ENCODE measurements at regions not wholly inside any gene's neighbourhood (a gene's known extent, or its start where the extent isn't known, plus 50 kb on each side); places are given as distances from the start of the nearest gene placed in this dataset.

GRCh38 chr9:91047529-91047928 is 245.9 kb downstream of the SYK start:
- no peak overlapping the region for H2AFZ ChIP-seq (ENCODE audit: low read length)
- no peak overlapping the region for H2BK5ac ChIP-seq (ENCODE audit: low read depth, low read length)
- no peaks in the 10 kb centered on the region for H3K79me1 ChIP-seq (ENCODE audit: low read depth, low read length)
- H4K8ac ChIP-seq (ENCODE audit: extremely low read depth, insufficient read depth, low read length) = no peak overlapping the region
- H3K4me2 ChIP-seq (ENCODE audit: insufficient read depth in 1 of 2, low read depth in 2 of 2, low read length in 2 of 2) = no peak overlapping the region
- H3K56ac ChIP-seq (replicated peaks; ENCODE audit: insufficient read length, low read depth, low read length) = no peak overlapping the region
- H3K36me3 ChIP-seq (ENCODE audit: control insufficient read depth in 2 of 4, insufficient read depth in 4 of 4, low read length in 3 of 4) = no peaks in the 10 kb centered on the region
- no peak overlapping the region for H3K27ac ChIP-seq (ENCODE audit: low read depth, low read length)
- no peak overlapping the region for H2BK20ac ChIP-seq (ENCODE audit: low read length)
- DNase-seq (ENCODE audit: low read depth in 1 of 2, low spot score in 2 of 2) (no peak), FAIRE-seq (no peak)
- ChIA-PET CTCF (ENCODE audit: partially characterized antibody) (no interaction called here), POLR2A (ENCODE audit: partially characterized antibody) (no interaction called here)
- H3K9me3 ChIP-seq (ENCODE audit: insufficient read depth in 2 of 2, low read depth in 1 of 2, low read length in 1 of 2) = no peaks in the 10 kb centered on the region
- TF ChIP-seq CBX5 (IDR thresholded peaks at IDR 0.05; ENCODE audit: low read depth, low read length) (no peak), ASH2L (IDR thresholded peaks at IDR 0.05; ENCODE audit: low read length) (no peak), KDM1A (IDR thresholded peaks at IDR 0.05; ENCODE audit: borderline replicate concordance, low read length) (no peak), USF2 (IDR thresholded peaks at IDR 0.05; ENCODE audit: low read length) (no peak), TAF7 (optimal IDR thresholded peaks at IDR 0.05; ENCODE audit: borderline replicate concordance, low read depth, low read length) (no peak), SUZ12 (IDR thresholded peaks at IDR 0.05; ENCODE audit: low read length) (no peak), POU5F1 (IDR thresholded peaks at IDR 0.05; ENCODE audit: low read depth, low read length) (no peak), RFX5 (IDR thresholded peaks at IDR 0.05; ENCODE audit: borderline replicate concordance, low read depth, low read length) (no peak), BACH1 (IDR thresholded peaks at IDR 0.05; ENCODE audit: low read length) (no peak)
- H2BK12ac ChIP-seq (ENCODE audit: low read depth, low read length) = no peak overlapping the region
- no peaks in the 10 kb centered on the region for H3K27me3 ChIP-seq (replicated peaks in 1 of 4; ENCODE audit: control insufficient read depth in 3 of 4, extremely low read depth in 1 of 4, insufficient read depth in 3 of 4, low read length in 3 of 4)
- H3K23me2 ChIP-seq (ENCODE audit: low read depth, low read length) = no peaks in the 10 kb centered on the region; the same call in 1 of the 2 replicates
- H2BK120ac ChIP-seq (replicated peaks; ENCODE audit: low read depth, low read length) = no peak overlapping the region
- H3K4ac ChIP-seq (replicated peaks; ENCODE audit: insufficient read length, low read depth, low read length) = no peak overlapping the region
- H3K79me2 ChIP-seq (ENCODE audit: control insufficient read depth in 1 of 2, insufficient read depth in 2 of 2, low read length in 2 of 2) = no peaks in the 10 kb centered on the region
- peaks cover 0 to 3% (median 0%) of the 10 kb centered on the region in 4 experiments; a peak in 1 of 7 replicates for H3K4me1 ChIP-seq (replicated peaks in 1 of 4; ENCODE audit: control insufficient read depth in 3 of 4, insufficient read depth in 4 of 4, low read length in 3 of 4)
- no peak overlapping the region for H3K4me3 ChIP-seq (ENCODE audit: extremely low read depth in 1 of 4, insufficient read depth in 2 of 4, low read depth in 3 of 4, low read length in 4 of 4)
- WGBS, 2 experiments (ENCODE audit: extremely low coverage in 1 of 2, insufficient coverage in 1 of 2, insufficient read length in 1 of 2, insufficient replicate concordance in 2 of 2, low coverage in 1 of 2, low lambda C conversion rate in 2 of 2, missing lambda C conversion rate in 1 of 2) = 90% methylated on average over 5 of the region's 5 CpGs; no CpG with 5 or more reads in 1 of the 2 experiments
- H3K14ac ChIP-seq (ENCODE audit: insufficient read length) = no peak overlapping the region
- H3K18ac ChIP-seq (ENCODE audit: extremely low read depth, low read length) = no peak overlapping the region
- H3K23ac ChIP-seq (ENCODE audit: insufficient read length) = no peak overlapping the region
- H4K91ac ChIP-seq (replicated peaks; ENCODE audit: insufficient read length, low read length) = no peak overlapping the region
- H2BK15ac ChIP-seq (ENCODE audit: low read length) = no peak overlapping the region
- no peak overlapping the region for H4K5ac ChIP-seq (ENCODE audit: insufficient read length, low read depth, low read length)
- no peak overlapping the region for H2AK5ac ChIP-seq (ENCODE audit: low read depth, low read length)
- no peak overlapping the region for H3K9ac ChIP-seq (replicated peaks in 1 of 4; ENCODE audit: extremely low read depth in 1 of 4, low read depth in 3 of 4, low read length in 3 of 4)
- H4K20me1 ChIP-seq (replicated peaks in 1 of 2; ENCODE audit: control insufficient read depth in 1 of 2, insufficient read depth in 2 of 2, low read length in 2 of 2) = no peaks in the 10 kb centered on the region
